ENCODE measurements at regions not wholly inside any gene's neighbourhood (a gene's known extent, or its start where the extent isn't known, plus 50 kb on each side); places are given as distances from the start of the nearest gene placed in this dataset.
A peak's percentile ranks its signal among the peaks of the same experiment; 100 is the strongest.
"Not testable (repeated sequence)": the region's sequence is repeated elsewhere in the genome, so short reads cannot be mapped to it uniquely, and the experiment has no call there.

DNA sequence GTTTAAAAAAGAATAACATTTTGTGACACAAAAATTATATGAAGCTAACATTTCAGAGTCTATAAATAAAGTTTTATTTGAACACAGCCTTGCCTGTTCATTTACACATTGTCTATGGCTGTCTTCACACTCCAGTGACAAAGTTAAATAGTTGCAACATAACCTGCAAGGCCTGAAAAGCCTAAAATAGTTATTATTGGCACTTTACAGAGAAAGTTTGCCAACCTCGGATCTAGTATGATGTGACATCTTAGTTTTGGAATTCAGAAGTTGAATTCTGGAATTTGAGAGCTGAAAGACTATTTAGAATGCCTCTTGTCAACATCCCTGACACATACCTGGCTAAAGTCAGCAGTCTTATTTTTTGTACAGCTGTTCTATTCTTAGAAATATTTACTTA lies 68.3 kb downstream of the DYRK2 start:
- DNase-seq: no peak

DNA sequence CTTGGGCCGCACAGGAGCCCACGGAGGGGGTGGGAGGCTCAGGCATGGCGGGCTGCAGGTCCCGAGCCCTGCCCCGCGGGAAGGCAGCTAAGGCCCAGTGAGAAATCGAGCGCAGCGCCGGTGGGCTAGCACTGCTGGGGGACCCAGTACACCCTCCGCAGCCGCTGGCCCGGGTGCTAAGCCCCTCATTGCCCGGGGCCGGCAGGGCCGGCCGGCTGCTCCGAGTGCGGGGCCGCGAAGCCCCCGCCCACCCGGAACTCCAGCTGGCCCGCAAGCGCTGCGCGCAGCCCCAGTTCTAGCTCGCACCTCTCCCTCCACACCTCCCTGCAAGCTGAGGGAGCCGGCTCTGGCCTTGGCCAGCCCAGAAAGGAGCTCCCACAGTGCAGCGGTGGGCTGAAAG lies 70.8 kb downstream of the DYRK2 start:
- not testable (repeated sequence) for DNase-seq

DNA sequence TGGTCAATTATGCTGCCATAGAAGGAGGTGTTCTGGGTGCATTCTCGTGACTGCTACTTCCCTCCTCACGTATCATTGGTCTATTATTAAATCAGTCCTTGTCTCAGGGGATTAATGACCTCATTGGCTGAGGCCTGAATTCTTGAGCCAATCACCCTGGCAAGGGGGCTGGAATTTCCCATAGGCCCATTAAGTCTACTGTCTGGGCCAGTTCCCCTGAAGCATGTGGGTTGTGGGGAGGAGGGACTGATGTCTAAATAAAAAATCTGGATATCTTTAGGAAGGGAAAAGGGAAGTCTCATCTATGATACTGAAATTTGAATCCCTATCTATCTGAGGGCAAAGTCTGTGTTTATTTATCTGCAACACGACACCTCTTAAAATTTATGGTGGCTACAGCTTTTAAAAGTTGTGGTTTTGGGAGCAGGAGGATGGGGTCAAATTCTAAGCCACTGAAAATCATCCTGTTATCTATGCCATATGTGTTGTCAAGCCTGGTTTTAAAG lies 71.9 kb downstream of the DYRK2 start:
- peak; percentile 75 for DNase-seq

GRCh38 chr12:67721248-67721647 lies 72.7 kb downstream of the DYRK2 start:
- DNase-seq: no peak

DNA sequence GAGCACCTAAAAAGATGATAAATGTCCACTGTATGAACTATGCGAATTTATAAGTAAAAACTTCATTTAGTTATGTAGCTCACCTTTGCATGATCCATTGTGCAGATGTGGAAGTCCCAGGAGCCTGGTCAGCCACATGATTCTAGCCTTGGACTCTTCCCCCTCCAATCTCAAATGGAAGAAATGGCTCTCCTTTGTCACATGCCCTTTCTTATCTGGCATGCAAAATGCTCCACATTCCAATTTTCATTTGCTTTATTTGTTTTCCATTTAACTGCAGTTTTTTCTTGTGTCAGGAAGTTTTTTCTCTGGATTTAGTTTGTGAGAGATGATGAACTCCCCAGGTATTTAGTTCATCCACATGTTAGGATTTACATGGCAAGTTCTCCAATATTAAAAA lies 73.8 kb downstream of the DYRK2 start:
- no peak for DNase-seq

- no peak for DNase-seq
Measured at GRCh38 chr12:67726868-67727267, 78.3 kb downstream of the DYRK2 start.

DNA sequence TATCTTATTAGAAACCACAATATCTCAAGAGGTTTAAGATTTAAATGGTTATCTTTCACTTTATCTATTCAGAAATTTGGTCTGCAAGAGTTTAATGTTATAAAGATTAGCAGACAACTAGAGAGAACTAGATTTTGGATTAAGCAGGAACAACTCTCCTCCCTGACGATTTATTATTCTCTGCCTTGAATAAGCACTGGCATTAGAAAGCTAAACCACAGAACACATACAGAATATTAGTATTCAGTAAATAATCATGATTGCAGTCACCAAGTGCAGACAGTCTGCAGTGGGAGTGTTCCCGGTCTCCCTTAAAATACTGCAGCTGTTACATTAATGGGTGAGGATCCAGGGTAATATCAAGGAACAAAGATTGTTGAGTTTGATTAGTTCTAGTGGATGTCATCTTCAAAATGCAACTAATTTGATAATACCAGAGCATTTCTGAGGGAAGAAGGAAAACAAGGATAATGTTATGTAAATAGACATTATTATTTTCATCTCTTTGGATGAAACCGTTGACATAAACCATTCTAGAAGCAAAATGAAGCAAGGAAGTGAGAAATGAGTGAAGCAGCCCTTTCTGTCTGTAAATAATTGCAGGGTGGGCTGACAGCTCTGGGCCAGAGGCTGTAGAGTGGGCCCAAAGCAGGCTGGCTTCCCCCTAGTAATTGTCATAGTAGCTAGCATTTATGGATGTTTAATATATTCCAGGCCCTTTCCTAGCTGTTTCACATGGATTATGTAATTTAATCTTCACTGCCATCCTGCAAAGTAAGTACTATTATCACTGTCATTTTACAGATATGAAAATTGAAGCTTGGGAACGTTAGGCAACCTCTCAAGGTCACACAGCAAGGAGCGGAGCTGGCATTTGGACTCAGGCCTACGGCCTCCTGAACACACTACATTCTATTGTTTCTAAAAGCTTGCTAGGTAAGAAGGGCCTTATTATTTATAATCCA lies 79.4 kb downstream of the DYRK2 start:
- DNase-seq: no peak

DNA sequence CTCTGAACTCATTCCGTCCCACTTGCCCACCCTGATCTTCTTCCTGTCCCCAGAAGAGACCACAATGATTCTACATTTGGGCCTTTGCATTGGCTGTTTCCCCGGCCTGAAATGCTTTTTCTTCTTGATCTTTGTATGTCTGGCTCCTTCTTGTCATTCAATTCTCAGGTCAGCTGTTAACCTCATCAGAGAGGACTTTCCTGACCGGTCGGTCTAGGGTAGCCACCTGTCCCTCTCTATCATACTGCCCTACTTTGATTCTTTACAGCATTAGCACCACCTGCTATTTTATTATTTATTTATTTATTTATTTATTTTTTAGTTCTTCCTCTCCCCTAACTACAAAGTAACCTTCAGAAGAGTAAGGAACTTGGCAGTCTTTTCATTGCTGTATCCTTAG lies 84.3 kb downstream of the DYRK2 start:
- no peak for DNase-seq

- DNase-seq: no peak
Measured at GRCh38 chr12:67735868-67736267, 87.3 kb downstream of the DYRK2 start.

DNA sequence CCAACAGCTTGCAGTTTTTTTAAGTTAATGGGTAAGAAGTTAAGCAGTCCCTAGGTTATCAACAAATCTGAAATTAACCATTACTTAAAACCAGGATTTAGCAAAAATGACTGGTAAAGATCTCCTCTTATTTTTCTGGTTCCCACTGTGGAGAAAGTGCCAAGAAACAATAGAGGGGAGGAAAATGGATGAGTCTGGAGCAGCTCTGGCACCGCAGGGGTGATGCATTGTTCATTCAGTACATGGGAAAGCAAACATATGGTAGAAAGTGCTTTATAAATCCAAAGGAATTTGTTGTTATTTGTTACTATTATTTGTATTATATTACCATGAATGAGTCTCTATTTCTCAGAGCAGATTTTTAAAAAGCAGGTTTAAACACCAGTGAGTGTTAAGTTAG lies 92.2 kb downstream of the DYRK2 start:
- DNase-seq: no peak

GRCh38 chr12:67741270-67741669 lies 92.7 kb downstream of the DYRK2 start:
- DNase-seq: no peak

DNA sequence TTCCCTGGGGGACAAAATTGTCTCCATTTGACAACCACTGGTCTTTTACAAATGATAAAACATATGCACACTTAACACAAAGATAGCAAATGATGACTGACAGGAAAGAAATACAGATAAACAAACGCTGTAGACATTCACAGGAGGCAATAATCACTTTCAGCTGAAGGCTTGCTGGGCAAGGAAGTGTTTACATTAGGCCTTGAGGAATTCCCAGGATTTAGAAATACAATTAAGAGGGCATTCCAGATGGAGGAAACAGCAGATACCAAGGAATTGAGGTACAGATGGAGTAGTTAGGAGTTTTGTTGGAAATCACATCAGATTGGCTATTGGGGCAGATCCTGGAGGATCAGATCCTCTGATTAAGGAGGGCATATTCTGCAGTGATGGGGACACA lies 93.9 kb downstream of the DYRK2 start:
- peak; percentile 16 for DNase-seq

DNA sequence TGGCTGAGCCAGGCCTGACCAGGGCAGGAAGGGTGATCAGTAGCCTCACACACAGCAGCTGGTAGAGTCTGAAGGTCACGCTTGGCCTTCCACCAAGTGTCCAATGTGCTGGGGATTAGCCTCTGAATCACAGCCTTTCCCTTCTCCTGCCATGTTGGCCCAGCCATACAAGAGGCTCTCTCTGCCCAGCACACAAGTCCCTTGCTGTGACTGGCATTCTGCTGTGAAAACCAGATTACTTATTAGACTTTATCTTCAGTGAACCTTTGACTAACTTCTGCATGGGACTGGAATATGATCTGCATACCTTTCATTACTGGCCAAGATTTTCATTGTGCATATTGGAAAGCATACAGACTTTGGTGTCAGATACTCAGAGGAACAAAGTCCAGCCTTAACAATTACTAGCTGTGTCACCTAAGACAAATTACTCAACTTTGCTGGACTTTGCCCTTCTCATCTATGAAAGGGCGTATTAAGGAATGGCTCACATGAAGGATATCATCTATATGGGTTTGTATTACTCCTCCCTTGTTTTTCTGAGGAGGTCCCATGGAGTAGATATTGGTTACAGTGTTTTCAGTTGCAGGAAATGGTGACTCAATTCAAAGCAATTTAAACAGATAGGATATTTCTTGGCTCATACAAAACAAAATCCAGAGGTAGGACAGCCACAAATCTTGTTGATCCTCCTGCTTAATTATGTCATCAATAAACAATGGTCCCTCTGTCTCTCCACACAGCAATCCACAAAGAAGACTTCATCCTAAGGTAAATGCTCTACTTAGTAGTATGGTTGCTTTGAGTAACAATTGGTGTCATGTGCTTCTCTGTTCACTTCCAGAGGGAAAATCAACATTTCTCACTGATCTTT lies 99.6 kb downstream of the DYRK2 start:
- DNase-seq: peak; percentile 75

- DNase-seq: peak; percentile 49
Measured at GRCh38 chr12:67748743-67749040, 100.1 kb downstream of the DYRK2 start.

- no peak for DNase-seq
Measured at GRCh38 chr12:67750513-67751183, 102.1 kb downstream of the DYRK2 start.

- no peak for DNase-seq
Measured at GRCh38 chr12:67751381-67751928, 102.9 kb downstream of the DYRK2 start.

GRCh38 chr12:67752226-67752732 lies 103.7 kb downstream of the DYRK2 start:
- DNase-seq: peak; percentile 47

DNA sequence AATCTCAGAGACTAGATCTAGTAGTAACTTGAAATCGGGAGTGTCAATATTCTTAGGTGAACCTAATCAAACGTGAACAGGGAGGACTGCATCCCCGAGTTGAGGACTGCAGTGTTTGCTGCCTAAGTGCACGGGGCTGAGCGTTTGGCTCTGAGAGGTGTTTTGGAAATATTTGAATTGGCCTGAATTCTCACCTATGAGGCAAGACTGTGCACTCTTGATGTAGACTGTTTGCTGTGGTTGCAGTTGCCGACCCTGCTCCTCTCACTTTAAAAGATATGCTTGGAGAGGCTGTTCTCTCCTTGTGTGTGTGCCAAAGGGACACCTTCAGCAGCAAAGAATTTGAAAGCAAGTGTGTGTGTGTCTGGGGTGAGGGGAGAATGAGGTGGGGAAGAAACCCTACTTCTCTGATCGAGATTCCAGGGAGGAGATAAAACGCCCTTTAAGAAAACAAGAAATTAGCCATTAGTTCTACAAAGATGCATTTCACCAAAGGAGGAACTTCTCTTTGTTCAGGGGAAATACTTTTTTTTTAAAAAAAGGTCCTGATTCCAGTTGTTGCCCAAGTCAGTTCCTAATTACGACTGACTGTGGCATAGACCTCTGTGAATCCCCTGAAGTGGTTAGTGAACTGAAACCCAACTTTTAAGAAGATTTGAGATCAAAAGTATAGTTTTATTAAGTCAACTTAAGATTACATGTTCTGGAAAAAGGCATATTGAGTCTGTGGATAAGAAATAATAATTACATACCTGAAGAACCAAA lies 106.6 kb downstream of the DYRK2 start:
- DNase-seq: no peak

DNA sequence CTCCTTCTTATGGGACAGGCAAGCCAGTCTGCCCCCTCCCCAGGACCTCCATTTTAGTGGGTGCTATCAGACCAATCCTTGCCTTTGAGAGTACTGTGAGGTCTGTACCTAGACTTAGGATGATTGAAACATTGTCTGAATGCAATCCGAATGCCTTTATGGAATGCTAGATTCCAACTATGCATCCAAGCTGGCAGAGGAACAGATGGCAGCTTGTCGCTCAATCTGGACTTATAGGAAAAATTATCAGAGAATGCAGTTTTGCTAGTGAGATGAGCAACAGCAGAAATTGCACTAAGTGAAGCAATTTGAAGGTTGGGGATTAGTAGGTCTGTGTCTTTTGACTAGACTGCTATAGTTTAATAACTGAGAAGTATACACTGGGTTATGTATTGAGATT lies 109.1 kb downstream of the DYRK2 start:
- no peak for DNase-seq

GRCh38 chr12:67758119-67758518 lies 109.6 kb downstream of the DYRK2 start:
- DNase-seq: no peak

DNA sequence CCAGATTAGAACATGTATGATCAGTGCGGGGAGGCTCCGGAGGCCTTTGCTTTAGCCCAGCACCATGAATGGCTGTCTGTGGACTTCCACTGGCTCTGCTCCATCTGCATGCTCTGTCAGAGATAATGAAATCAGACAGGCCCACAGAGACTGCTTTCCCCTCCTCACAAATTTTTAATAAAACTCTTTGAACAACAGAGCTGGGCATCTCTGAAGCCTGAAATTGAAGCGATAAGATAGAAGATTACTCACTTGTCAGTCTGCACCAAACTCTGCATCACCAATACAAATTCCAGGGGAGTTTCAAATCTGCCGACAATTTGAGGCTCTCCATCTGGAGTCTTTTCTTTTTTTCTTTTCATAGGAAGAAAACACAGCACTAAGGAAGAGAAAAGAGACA lies 110.0 kb downstream of the DYRK2 start:
- no peak for DNase-seq

GRCh38 chr12:67759829-67760228 lies 111.3 kb downstream of the DYRK2 start:
- DNase-seq: no peak
